ENCODE measurements at regions not wholly inside any gene's neighbourhood (a gene's known extent, or its start where the extent isn't known, plus 50 kb on each side); places are given as distances from the start of the nearest gene placed in this dataset.

DNA sequence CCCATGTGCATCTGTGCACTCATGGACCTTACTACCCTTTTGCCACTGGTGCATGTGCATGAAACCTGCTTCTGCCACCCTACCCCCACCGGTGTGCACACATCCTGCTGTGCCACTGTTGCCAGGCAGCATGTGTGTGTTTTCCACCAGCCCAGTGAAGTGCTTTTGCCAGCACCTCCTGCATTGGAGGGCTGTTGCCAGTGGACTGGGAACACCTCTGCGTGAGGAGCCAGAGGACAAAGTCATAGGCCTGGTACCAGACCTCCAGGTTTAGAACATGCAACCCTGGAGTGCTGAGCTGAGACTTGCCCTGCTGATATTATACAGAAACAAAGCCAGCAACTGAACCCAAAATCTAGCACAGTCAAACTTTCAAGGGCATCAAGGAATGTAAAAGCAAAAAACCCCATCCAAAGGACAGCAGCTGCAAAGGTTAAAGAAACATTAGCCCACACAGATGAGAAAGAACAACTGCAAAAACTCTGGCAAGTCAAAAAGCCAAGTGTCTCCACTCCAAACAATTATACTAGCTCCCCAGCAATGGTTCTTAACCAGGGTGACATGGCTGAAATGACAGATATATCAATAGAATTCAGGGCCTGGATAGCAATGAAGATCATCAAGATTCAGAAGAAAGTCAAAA, 70.6 kb upstream of the PTPN3 start:
- ChIA-PET CTCF (ENCODE audit: low intra/inter-chr PET ratio) (no interaction called here), POLR2A (no interaction called here)
- no peak overlapping the region; a peak in 1 of 4 replicates for H3K9ac ChIP-seq (ENCODE audit: insufficient read depth in 1 of 2, low read depth in 2 of 2, low read length in 2 of 2)
- no peak overlapping the region for H2AFZ ChIP-seq (ENCODE audit: low read depth, low read length)
- no peak for DNase-seq (ENCODE audit: extremely low read depth in 1 of 4, low spot score in 3 of 4)
- no peak for FAIRE-seq
- no peaks in the 10 kb centered on the region for H3K4me1 ChIP-seq (replicated peaks in 1 of 2; ENCODE audit: control insufficient read depth in 2 of 2, insufficient read depth in 2 of 2, low read length in 2 of 2)
- H3K27ac ChIP-seq (ENCODE audit: extremely low read depth, low read depth, low read length): no peak overlapping the region
- H3K27me3 ChIP-seq (ENCODE audit: control insufficient read depth in 2 of 2, insufficient read depth in 2 of 2, low read length in 2 of 2): no peaks in the 10 kb centered on the region
- H3K4me3 ChIP-seq: no peak overlapping the region
- TF ChIP-seq, protein P1, sequence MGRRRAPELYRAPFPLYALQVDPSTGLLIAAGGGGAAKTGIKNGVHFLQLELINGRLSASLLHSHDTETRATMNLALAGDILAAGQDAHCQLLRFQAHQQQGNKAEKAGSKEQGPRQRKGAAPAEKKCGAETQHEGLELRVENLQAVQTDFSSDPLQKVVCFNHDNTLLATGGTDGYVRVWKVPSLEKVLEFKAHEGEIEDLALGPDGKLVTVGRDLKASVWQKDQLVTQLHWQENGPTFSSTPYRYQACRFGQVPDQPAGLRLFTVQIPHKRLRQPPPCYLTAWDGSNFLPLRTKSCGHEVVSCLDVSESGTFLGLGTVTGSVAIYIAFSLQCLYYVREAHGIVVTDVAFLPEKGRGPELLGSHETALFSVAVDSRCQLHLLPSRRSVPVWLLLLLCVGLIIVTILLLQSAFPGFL (CRISPR knock-in tag; IDR thresholded peaks at IDR 0.05): no peak
- TF ChIP-seq JUNB (CRISPR knock-in tag; conservative IDR thresholded peaks at IDR 0.05) (no peak), PHB (CRISPR knock-in tag; IDR thresholded peaks at IDR 0.05) (no peak), ZNF316 (IDR thresholded peaks at IDR 0.05) (no peak), RAD51 (IDR thresholded peaks at IDR 0.05; ENCODE audit: borderline replicate concordance, low read depth) (no peak), LEF1 (IDR thresholded peaks at IDR 0.05) (no peak)
- intact Hi-C loops (cut with micrococcal nuclease) (loop anchor here (10.0 kb wide), 2 partner anchors 316 to 716 kb away; no protein-coding TSS in a partner anchor), in situ Hi-C loops (cut with MboI) (no loop called here)
- no peaks in the 10 kb centered on the region for H3K9me1 ChIP-seq (ENCODE audit: control insufficient read depth, insufficient read depth, low read length)
- H3K79me2 ChIP-seq (ENCODE audit: control insufficient read depth, insufficient read depth, low read length): no peaks in the 10 kb centered on the region
- no peaks in the 10 kb centered on the region; the same call in 1 of the 2 replicates for H4K20me1 ChIP-seq (replicated peaks; ENCODE audit: control insufficient read depth, insufficient read depth, low read length)
- no peak for ATAC-seq
- no TSS peak for BruUV-seq (replicated peaks)
- H3K9me3 ChIP-seq (replicated peaks; ENCODE audit: control insufficient read depth, insufficient read depth, low read depth, low read length): no peaks in the 10 kb centered on the region
- WGBS (ENCODE audit: insufficient coverage, low coverage, missing lambda C conversion rate): 0% methylated on average over 2 of the region's 2 CpGs
- no peaks in the 10 kb centered on the region for H3K36me3 ChIP-seq (ENCODE audit: control insufficient read depth, insufficient read depth, low read length)
- H3K4me2 ChIP-seq (ENCODE audit: insufficient read depth, low read length): no peak overlapping the region
